ENCODE measurements at regions not wholly inside any gene's neighbourhood (a gene's known extent, or its start where the extent isn't known, plus 50 kb on each side); places are given as distances from the start of the nearest gene placed in this dataset.

GRCh38 chr7:46369933-46370654, 449.0 kb upstream of the IGFBP3 start:
- CTCF ChIA-PET = interaction anchor here (2.3 kb wide), 1 partner anchor 448 kb away, joined by 10 read pairs; the partner anchor contains the start of gene IGFBP3
- H3K4me3 ChIP-seq (ENCODE audit: low read depth, low read length) = no peak overlapping the region
- TF ChIP-seq, protein P1, sequence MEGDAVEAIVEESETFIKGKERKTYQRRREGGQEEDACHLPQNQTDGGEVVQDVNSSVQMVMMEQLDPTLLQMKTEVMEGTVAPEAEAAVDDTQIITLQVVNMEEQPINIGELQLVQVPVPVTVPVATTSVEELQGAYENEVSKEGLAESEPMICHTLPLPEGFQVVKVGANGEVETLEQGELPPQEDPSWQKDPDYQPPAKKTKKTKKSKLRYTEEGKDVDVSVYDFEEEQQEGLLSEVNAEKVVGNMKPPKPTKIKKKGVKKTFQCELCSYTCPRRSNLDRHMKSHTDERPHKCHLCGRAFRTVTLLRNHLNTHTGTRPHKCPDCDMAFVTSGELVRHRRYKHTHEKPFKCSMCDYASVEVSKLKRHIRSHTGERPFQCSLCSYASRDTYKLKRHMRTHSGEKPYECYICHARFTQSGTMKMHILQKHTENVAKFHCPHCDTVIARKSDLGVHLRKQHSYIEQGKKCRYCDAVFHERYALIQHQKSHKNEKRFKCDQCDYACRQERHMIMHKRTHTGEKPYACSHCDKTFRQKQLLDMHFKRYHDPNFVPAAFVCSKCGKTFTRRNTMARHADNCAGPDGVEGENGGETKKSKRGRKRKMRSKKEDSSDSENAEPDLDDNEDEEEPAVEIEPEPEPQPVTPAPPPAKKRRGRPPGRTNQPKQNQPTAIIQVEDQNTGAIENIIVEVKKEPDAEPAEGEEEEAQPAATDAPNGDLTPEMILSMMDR (IDR thresholded peaks at IDR 0.05; ENCODE audit: insufficient read depth, low read length, missing control alignments) = no peak
- POLR2A ChIA-PET = interaction anchor here (1.1 kb wide), 1 partner anchor 449 kb away, joined by 4 read pairs; the partner anchor contains the start of gene IGFBP3
- peak; percentile 68 for DNase-seq (ENCODE audit: low read depth, low spot score)

- POLR2A ChIA-PET = no interaction called here
- no peak overlapping the region for H3K4me3 ChIP-seq (ENCODE audit: low read depth, low read length)
- CTCF ChIA-PET = interaction anchor here (0.9 to 2.3 kb wide), 2 partner anchors 447 to 732 kb away, joined by 3 to 10 read pairs; partner anchors contain the start of gene IGFBP3
- no peak for DNase-seq (ENCODE audit: low read depth, low spot score)
- TF ChIP-seq, protein P1 (IDR thresholded peaks at IDR 0.05; ENCODE audit: insufficient read depth, low read length, missing control alignments) = no peak
Observed at GRCh38 chr7:46368871-46369270, 447.8 kb upstream of the IGFBP3 start.

DNA sequence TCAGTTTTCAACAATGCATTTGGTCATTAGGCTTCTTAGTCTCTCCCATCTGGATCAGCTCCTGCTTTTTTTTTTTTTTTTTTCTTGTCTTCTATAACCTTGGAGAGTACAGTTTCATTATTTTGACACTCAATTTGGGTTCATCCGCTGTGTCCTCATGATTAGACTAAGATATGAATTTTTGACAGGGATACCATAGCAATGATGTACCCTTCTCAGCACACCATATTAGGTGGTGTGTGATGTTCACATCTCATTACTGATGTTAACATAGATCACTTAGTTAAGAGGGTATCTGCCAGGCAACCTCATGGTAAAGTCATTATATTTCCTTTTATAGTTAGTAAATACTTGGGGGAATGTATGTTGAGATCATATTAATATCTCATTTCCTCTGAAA, 445.5 kb upstream of the IGFBP3 start:
- no peak for DNase-seq (ENCODE audit: low read depth, low spot score)
- TF ChIP-seq, protein P1 (IDR thresholded peaks at IDR 0.05; ENCODE audit: insufficient read depth, low read length, missing control alignments) = no peak
- ChIA-PET POLR2A (no interaction called here), CTCF (interaction anchor here (0.6 to 3.0 kb wide), 6 partner anchors 14 to 820 kb away, joined by 3 to 15 read pairs (median 3); partner anchors contain the start of gene IGFBP3)
- H3K4me3 ChIP-seq (ENCODE audit: low read depth, low read length) = no peak overlapping the region

GRCh38 chr7:46363688-46364087, 442.6 kb upstream of the IGFBP3 start:
- CTCF ChIA-PET = interaction anchor here (3.0 kb wide), 1 partner anchor 441 kb away, joined by 15 read pairs; the partner anchor contains the start of gene IGFBP3
- TF ChIP-seq, protein P1 (IDR thresholded peaks at IDR 0.05; ENCODE audit: insufficient read depth, low read length, missing control alignments) = no peak
- no peak overlapping the region for H3K4me3 ChIP-seq (ENCODE audit: low read depth, low read length)
- DNase-seq (ENCODE audit: low read depth, low spot score) = no peak
- POLR2A ChIA-PET = no interaction called here

DNA sequence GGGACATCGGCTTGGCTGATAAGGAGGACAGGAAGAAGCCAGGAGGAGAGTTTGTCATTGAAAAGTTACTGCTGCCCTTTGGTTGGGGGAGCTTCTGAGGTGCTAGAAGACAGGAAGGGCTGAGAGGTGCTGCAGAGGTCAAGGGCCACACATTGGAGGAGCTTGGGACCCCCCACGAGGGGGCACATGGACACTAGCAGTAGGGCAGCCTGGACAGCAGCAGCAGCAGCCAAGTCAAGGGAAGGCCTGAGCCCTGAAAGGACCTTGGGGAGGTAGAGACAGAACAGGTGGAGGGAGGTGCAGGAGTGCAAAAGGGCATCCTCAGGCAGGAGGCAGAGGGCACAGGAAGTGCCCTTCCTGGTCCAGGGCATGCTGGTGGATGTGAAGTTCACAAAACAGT, 439.7 kb upstream of the IGFBP3 start:
- POLR2A ChIA-PET = no interaction called here
- no peak for DNase-seq (ENCODE audit: low read depth, low spot score)
- CTCF ChIA-PET = no interaction called here
- TF ChIP-seq, protein P1 (IDR thresholded peaks at IDR 0.05; ENCODE audit: insufficient read depth, low read length, missing control alignments) = no peak
- H3K4me3 ChIP-seq (ENCODE audit: low read depth, low read length) = no peak overlapping the region

GRCh38 chr7:46360296-46360695, 439.2 kb upstream of the IGFBP3 start:
- TF ChIP-seq, protein P1 (IDR thresholded peaks at IDR 0.05; ENCODE audit: insufficient read depth, low read length, missing control alignments) = no peak
- H3K4me3 ChIP-seq (ENCODE audit: low read depth, low read length) = no peak overlapping the region
- CTCF ChIA-PET = no interaction called here
- POLR2A ChIA-PET = no interaction called here
- no peak for DNase-seq (ENCODE audit: low read depth, low spot score)

Measured in AG04449 (cell line).